Hematopoietic multipotent progenitor cell treated with erythropoietin and hydrocortisone succinate and interleukin-3 and kit ligand, for 17 days (in vitro differentiated cells): ENCODE measurements at regions not wholly inside any gene's neighbourhood (a gene's known extent, or its start where the extent isn't known, plus 50 kb on each side); places are given as distances from the start of the nearest gene placed in this dataset.
"Not testable (repeated sequence)": the region's sequence is repeated elsewhere in the genome, so short reads cannot be mapped to it uniquely, and the experiment has no call there.

Experiments
- DNase-seq: peaks from one replicate; pipeline ENCODE4 v3.0.0-alpha.2; 2015; ENCODE audit warnings: low spot score

DNA sequence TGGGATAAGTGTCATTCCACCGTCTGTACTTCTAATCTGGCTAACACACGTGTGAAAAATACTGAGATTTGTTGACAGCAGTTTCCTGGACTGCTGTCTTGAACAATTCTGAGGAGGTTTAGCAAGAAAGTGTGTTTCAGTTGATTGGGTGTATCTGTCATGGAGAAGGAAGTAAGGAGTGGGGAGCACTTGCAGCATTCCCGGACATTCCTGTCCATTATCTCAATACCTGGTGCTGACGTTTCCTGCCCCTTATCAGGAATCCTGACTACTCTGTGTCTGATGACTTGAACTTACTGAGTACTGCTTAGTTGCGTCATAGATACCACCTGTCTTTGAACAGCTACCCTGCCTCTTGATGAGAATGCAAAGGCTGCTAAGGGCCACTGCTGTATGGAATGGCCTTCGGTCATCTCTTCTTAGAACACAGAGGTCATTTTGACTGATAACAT lies 72.0 kb upstream of the VKORC1L1 start:
- DNase-seq, result no peak

GRCh38 chr7:65804887-65805286 lies 68.0 kb upstream of the VKORC1L1 start:
- DNase-seq, result no peak

GRCh38 chr7:65807067-65807466 lies 65.8 kb upstream of the VKORC1L1 start:
- DNase-seq, result not testable (repeated sequence)

GRCh38 chr7:65809259-65809981 lies 63.5 kb upstream of the VKORC1L1 start:
- DNase-seq, result no peak

- no peak for DNase-seq
Observed at GRCh38 chr7:65809982-65810288, 62.9 kb upstream of the VKORC1L1 start.

GRCh38 chr7:65812281-65812680 lies 60.6 kb upstream of the VKORC1L1 start:
- no peak for DNase-seq

- DNase-seq, result not testable (repeated sequence)
Observed at GRCh38 chr7:65814556-65815167, 58.2 kb upstream of the VKORC1L1 start.

GRCh38 chr7:65820287-65820950 lies 52.5 kb upstream of the VKORC1L1 start:
- DNase-seq, result no peak
